ENCODE measurements at regions not wholly inside any gene's neighbourhood (a gene's known extent, or its start where the extent isn't known, plus 50 kb on each side); places are given as distances from the start of the nearest gene placed in this dataset.

DNA sequence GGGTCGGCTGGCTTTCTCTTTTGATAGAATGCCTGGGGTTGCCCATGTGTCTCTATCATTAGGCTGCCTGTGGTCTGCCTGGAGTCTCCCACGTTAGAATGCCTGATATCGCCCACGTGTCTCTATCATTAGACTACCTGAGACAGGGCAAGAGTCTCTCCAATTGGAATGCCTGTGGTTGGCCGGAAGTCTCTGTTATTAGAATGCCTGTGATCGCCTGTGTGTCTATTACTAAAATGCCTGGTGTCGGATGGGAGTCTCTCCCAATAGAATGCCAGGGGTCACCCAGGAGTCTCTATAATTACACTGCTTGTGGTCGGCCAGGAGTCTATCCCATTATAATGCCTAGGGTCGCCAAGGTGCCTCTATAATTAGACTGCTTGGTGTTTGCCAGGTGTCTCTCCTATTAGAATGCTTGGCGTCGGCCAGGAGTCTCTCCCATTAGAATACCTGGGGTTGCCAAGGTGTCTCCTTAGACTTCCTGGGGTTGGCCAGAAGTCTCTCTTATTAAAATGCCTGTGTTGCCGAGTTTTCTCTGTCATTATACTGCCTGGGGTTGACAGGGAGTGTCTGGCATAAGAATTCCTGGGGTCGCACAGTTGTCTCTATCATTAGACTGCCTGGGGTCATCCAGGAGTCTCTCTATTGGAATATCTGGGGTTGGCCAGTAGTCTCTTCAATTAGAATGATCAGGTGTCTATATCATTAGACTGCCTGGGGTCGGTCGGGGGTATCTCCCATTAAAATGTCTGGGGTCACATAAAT, 2272.8 kb downstream of the TP53TG3F start:
- intact Hi-C loops (cut with DNase I), result no loop called here

DNA sequence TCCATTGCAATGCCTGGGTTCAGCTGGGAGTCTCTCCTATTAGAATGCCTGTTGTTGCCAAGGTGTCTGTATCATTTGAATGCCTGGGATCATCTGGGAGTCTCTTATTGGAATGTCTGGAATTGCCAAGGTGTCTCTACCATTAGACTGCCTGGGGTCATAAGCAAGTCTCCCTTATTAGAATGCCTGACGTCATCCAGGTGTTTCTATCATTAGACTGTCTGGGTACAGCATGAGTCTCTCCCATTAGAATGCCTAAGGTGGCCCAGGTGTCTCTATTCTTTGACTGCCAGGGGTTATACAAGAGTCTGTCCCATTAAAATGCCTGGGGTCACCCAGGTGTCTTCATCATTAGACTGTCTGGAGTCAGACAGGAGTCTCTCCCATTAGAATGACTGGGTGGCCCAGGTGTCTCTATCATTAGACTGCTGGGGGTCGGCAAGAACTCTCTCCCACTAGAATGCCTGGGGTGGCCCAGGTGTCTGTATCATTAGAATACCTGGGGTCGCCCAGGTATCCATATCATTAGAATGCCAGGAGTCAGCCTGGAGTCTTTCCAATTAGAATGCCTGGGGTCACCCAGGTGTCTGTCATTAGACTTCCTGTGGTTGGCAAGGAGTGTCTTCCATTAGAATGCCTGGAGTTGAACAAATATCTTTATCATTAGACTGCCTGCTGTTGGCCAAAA, 2274.0 kb downstream of the TP53TG3F start:
- H3K4me3 ChIP-seq, result no peak overlapping the region
- H3K36me3 ChIP-seq, result no peaks in the 10 kb centered on the region
- no peaks in the 10 kb centered on the region for H3K9me3 ChIP-seq
- WGBS (ENCODE audit: insufficient coverage, low coverage, low lambda C conversion rate, missing lambda C conversion rate), result 0% methylated on average over 2 of the region's 3 CpGs
- H3K27me3 ChIP-seq, result no peaks in the 10 kb centered on the region
- no peak overlapping the region for H3K27ac ChIP-seq
- intact Hi-C loops (cut with DNase I), result no loop called here
- TF ChIP-seq, protein P1, sequence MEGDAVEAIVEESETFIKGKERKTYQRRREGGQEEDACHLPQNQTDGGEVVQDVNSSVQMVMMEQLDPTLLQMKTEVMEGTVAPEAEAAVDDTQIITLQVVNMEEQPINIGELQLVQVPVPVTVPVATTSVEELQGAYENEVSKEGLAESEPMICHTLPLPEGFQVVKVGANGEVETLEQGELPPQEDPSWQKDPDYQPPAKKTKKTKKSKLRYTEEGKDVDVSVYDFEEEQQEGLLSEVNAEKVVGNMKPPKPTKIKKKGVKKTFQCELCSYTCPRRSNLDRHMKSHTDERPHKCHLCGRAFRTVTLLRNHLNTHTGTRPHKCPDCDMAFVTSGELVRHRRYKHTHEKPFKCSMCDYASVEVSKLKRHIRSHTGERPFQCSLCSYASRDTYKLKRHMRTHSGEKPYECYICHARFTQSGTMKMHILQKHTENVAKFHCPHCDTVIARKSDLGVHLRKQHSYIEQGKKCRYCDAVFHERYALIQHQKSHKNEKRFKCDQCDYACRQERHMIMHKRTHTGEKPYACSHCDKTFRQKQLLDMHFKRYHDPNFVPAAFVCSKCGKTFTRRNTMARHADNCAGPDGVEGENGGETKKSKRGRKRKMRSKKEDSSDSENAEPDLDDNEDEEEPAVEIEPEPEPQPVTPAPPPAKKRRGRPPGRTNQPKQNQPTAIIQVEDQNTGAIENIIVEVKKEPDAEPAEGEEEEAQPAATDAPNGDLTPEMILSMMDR (IDR thresholded peaks at IDR 0.05), result no peak
- no peak for TF ChIP-seq POLR2A (IDR thresholded peaks at IDR 0.05)
- ATAC-seq (no peak), DNase-seq (no peak)
- H3K4me1 ChIP-seq, result no peaks in the 10 kb centered on the region

More for the DNA sequence above, 2272.8 kb downstream of the TP53TG3F start:
- Histone ChIP-seq H3K36me3 (no peaks in the 10 kb centered on the region), H3K27ac (no peak overlapping the region), H3K27me3 (no peaks in the 10 kb centered on the region), H3K4me1 (no peaks in the 10 kb centered on the region), H3K4me3 (no peak overlapping the region), H3K9me3 (no peaks in the 10 kb centered on the region)
- TF ChIP-seq, protein P1 (IDR thresholded peaks at IDR 0.05), result no peak
- TF ChIP-seq POLR2A (IDR thresholded peaks at IDR 0.05), result no peak
- DNase-seq (no peak), ATAC-seq (no peak)
- WGBS (ENCODE audit: insufficient coverage, low coverage, low lambda C conversion rate, missing lambda C conversion rate), result 54% methylated on average over 10 of the region's 15 CpGs

DNA sequence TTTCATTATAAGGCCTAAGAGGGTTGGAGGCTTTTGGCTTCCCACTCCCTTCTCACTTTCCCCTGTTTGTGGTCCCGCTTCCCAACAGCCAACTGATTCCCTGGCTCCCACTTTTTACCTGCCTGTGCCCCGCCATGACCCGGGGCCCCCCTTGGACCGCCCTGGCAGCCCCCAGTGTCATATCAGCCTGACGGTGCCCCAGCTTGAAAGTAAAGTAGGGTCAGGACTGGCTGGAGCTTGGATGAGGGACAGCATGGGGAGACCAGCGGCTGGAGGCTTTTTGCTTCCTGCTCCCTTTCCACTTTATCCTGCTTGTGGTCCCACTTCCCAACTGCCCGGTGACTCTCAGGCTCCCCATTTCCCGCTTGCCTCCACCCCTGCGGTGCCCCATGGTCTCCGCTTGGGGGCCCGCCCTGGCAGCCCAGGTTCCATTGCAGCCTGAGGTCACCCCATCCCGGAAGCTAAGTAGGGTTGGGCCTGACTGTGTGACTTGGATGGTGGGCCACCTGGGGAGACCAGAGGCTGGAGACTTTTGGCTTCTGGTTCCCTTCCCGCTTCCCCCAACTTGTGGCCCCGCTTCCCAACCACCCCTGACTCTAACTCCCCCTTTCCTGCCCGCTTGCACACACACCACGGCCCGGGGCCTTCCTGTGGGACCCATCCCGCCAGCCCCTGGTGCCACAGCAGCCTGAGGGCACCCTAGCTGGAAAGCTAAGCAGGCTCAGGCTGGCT, 2274.7 kb downstream of the TP53TG3F start:
- DNase-seq, result no peak
- intact Hi-C loops (cut with DNase I), result no loop called here

DNA sequence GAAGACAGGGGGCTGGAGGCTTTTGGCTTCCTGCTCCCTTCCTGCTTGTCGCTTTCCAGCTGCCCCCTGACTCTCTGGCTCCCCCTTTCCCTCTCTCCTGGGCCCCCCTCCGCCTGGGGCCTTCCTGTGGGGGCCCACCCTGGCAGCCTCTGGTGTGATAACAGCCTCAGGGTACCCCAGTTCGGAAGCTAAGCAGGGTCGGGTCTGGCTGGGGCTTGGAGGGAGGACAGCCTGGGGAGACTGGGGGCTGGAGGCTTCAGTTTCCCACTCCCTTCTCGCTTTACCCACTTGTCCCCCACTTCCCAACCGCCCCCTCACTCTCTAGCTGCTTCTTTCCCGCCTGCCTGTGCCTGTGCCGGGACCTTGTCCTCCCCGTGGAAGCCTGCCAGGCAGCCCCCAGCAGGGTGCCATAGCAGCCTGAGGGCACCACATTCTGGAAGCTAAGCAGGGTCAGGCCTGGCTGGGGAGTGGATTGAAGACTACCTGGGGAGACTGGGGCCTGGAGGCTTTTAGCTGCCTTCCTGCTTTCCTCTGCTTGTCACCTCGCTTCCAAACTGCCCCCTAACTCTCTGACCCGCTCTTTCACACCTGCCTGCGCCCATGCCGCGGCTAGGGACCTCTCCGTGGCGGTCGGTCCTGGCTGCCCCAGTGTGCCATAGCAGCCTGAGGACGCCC, 2275.5 kb downstream of the TP53TG3F start:
- Histone ChIP-seq H3K27ac (no peak overlapping the region), H3K27me3 (no peaks in the 10 kb centered on the region), H3K4me3 (no peak overlapping the region), H3K9me3 (no peaks in the 10 kb centered on the region), H3K4me1 (no peaks in the 10 kb centered on the region), H3K36me3 (no peaks in the 10 kb centered on the region)
- ATAC-seq, result peak in 1 of 4 donors; percentile 9
- DNase-seq, result no peak
- intact Hi-C loops (cut with DNase I), result no loop called here
- TF ChIP-seq, protein P1 (IDR thresholded peaks at IDR 0.05), result no peak
- no peak for TF ChIP-seq POLR2A (IDR thresholded peaks at IDR 0.05)
- WGBS (ENCODE audit: insufficient coverage, low coverage, low lambda C conversion rate, missing lambda C conversion rate), result 39% methylated on average over 8 of the region's 18 CpGs

More for the DNA sequence above, 2274.7 kb downstream of the TP53TG3F start:
- no peak overlapping the region for H3K27ac ChIP-seq
- H3K36me3 ChIP-seq, result no peaks in the 10 kb centered on the region
- H3K4me1 ChIP-seq, result no peaks in the 10 kb centered on the region
- no peaks in the 10 kb centered on the region for H3K27me3 ChIP-seq
- WGBS (ENCODE audit: insufficient coverage, low coverage, low lambda C conversion rate, missing lambda C conversion rate), result 51% methylated on average over 8 of the region's 18 CpGs
- H3K4me3 ChIP-seq, result no peak overlapping the region
- ATAC-seq, result peak in 2 of 4 donors; percentile 9 to 17
- no peaks in the 10 kb centered on the region for H3K9me3 ChIP-seq
- TF ChIP-seq POLR2A (IDR thresholded peaks at IDR 0.05), result no peak
- TF ChIP-seq, protein P1 (IDR thresholded peaks at IDR 0.05), result no peak

All from right lobe of liver (tissue), 6 donors.